ENCODE measurements at regions not wholly inside any gene's neighbourhood (a gene's known extent, or its start where the extent isn't known, plus 50 kb on each side); places are given as distances from the start of the nearest gene placed in this dataset.

GRCh38 chr15:37773111-37773860, 161.2 kb upstream of the TMCO5A start (continued):
- no peak for TF ChIP-seq ZBTB33 (IDR thresholded peaks at IDR 0.05; ENCODE audit: borderline replicate concordance, low read depth)
- TF ChIP-seq ELF1 (IDR thresholded peaks at IDR 0.05): no peak
- peak; percentile 67 for TF ChIP-seq FOSL2 (IDR thresholded peaks at IDR 0.05; ENCODE audit: borderline replicate concordance, low read depth)
- TF ChIP-seq PBX3 (IDR thresholded peaks at IDR 0.05): peak; percentile 88
- TF ChIP-seq TAF1 (IDR thresholded peaks at IDR 0.05; ENCODE audit: borderline replicate concordance, low read depth, low read length): no peak
- TF ChIP-seq EP300 (IDR thresholded peaks at IDR 0.05; ENCODE audit: borderline replicate concordance in 1 of 2, low read depth in 1 of 2, low read length in 1 of 2): peak in 1 of 2 experiments; percentile 77; a peak in 2 of 4 replicates
- peak; percentile 89 for TF ChIP-seq TEAD4 (IDR thresholded peaks at IDR 0.05; ENCODE audit: borderline replicate concordance, insufficient read depth)

GRCh38 chr15:37774961-37775360, 159.5 kb upstream of the TMCO5A start:
- no peak overlapping the region for H3K4me2 ChIP-seq
- H3K9me3 ChIP-seq: peaks cover 6% of the 10 kb centered on the region; the same call in 1 of the 2 replicates
- no peak overlapping the region for H2AFZ ChIP-seq (ENCODE audit: low read depth)
- WGBS (ENCODE audit: low lambda C conversion rate): 93% methylated on average over 2 of the region's 2 CpGs
- no peaks in the 10 kb centered on the region for H4K20me1 ChIP-seq (ENCODE audit: insufficient read depth)
- CTCF ChIA-PET: no interaction called here
- no peaks in the 10 kb centered on the region for H3K79me2 ChIP-seq (ENCODE audit: insufficient read depth)
- no peaks in the 10 kb centered on the region for H3K27me3 ChIP-seq (ENCODE audit: insufficient read depth)
- no peak for DNase-seq
- H3K4me1 ChIP-seq (ENCODE audit: control insufficient read depth in 1 of 2, insufficient read depth in 2 of 2, low read depth in 1 of 2, low read length in 1 of 2): peaks cover 0 to 12% of the 10 kb centered on the region in 2 experiments; a peak in 2 of 4 replicates
- peaks cover 16% of the 10 kb centered on the region for H3F3A ChIP-seq (replicated peaks; ENCODE audit: insufficient read depth)
- POLR2A ChIA-PET: no interaction called here
- H3K4me3 ChIP-seq (ENCODE audit: low read depth in 2 of 2, low read length in 1 of 2): no peak overlapping the region
- no peak overlapping the region for H3K27ac ChIP-seq (ENCODE audit: low read depth in 2 of 2, low read length in 1 of 2)
- no peaks in the 10 kb centered on the region for H3K9me2 ChIP-seq
- no peak for TF ChIP-seq FOXJ3 (CRISPR knock-in tag; IDR thresholded peaks at IDR 0.05)
- TF ChIP-seq RFX5 (IDR thresholded peaks at IDR 0.05; ENCODE audit: low read length): no peak
- no peak for TF ChIP-seq ZBTB33 (IDR thresholded peaks at IDR 0.05; ENCODE audit: borderline replicate concordance, low read depth)
- TF ChIP-seq RCOR1 (IDR thresholded peaks at IDR 0.05; ENCODE audit: low read length): no peak
- no peak for TF ChIP-seq MAX (IDR thresholded peaks at IDR 0.05; ENCODE audit: low read depth)
- no peak for TF ChIP-seq USF1 (IDR thresholded peaks at IDR 0.05; ENCODE audit: borderline replicate concordance, low read depth)
- H3K36me3 ChIP-seq (replicated peaks in 1 of 2; ENCODE audit: control insufficient read depth in 1 of 2, insufficient read depth in 2 of 2, low read length in 1 of 2): no peaks in the 10 kb centered on the region
- no peak overlapping the region for H3K9ac ChIP-seq

Measured in SK-N-SH (cell line).